DMS53 treated with DMSO at 0.1 percent for 48 hours (cell line): ENCODE measurements at regions not wholly inside any gene's neighbourhood (a gene's known extent, or its start where the extent isn't known, plus 50 kb on each side); places are given as distances from the start of the nearest gene placed in this dataset.

Experiments used
- DNase-seq: peaks from one replicate; lab custom pipeline; 2025; ENCODE audit not compliant: unreplicated experiment; lab: John Stamatoyannopoulos, UW

GRCh38 chr7:46197785-46198540 is 276.9 kb upstream of the IGFBP3 start:
- no peak for DNase-seq

DNA sequence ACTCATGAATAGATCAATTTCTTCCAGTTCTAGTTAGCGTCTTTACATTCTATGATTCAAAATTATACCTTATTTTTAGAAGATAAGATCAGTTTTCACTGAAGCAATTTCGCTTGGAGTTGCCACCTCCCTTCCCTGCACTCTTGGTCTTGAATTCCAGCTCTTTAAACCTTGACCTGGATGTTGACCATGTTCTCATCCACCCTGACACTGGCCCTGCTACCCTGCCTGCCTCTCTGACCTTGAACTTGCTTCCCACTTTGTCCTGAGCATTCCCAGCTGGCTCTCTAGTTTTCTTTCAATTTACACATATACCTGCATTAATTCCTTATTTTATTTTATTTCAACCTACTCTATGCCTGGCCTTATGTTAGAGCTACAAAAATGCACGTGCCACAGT is 274.9 kb upstream of the IGFBP3 start:
- no peak for DNase-seq

DNA sequence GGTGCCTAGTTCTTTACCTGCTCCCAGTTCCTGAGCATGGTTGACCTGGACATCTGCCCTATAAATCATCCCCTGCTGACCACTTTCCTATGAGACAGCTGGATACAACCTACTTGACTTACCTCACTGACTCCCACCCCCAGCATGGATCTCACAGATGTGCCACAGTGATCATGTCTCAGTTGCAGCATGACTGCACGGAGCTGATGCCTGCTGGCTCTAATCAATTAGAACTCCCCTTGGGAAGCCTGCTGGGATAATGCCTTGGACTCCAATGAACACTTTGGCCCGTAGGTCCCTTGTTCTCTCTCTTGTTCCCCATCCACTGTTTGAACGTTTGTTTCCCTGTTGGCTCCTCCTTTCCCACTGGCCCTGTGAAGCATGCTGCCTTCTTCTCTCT is 271.2 kb upstream of the IGFBP3 start:
- DNase-seq: no peak

GRCh38 chr7:46191776-46192175 is 270.7 kb upstream of the IGFBP3 start:
- no peak for DNase-seq

DNA sequence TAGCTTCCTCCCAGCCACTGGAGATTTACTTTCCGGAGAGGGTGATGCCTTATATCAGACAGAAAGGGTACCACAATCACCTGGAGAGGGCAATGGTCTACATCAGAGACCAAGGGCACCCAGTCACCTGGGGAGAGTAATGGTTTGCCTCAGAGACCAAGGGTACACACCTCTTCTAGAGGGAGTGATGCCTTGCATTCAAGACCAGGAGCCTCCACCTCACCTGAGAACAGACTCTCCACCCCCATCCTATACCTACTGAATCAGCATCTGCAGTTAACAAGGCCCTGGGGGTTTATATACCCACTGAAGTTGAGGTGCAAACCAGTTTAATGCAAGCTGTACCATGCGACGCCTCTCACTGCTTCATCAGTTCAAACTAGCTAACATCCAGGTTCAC is 270.2 kb upstream of the IGFBP3 start:
- no peak for DNase-seq

- no peak for DNase-seq
Measured at GRCh38 chr7:46189255-46189790, 268.3 kb upstream of the IGFBP3 start.

GRCh38 chr7:46186131-46186530 is 265.1 kb upstream of the IGFBP3 start:
- DNase-seq: no peak

DNA sequence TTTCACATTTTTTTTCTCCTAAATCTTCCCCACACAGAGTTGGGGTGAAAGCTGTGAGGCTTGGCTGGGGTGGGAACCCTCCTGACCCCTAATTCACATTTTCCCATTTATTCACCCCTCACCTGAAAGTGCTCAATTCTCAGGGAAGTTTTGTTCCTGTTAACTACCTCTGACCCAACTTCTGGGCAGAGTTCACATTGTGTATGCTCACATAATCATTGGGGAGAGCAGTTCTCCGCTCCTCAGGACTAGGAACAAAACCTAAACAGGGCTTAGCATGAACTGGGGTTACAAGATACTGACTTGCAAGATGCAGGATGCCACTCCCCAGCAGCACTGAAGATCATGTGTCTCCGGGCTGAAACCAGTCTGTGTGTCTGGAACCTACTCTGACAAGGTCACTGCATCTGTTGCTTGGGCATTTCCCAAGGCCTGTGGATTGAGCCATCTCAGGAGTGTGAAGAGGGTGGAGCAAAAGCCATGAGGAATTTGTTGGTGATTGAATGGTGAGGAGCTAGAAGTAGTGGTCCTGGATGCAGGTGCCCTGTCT is 258.1 kb upstream of the IGFBP3 start:
- no peak for DNase-seq

DNA sequence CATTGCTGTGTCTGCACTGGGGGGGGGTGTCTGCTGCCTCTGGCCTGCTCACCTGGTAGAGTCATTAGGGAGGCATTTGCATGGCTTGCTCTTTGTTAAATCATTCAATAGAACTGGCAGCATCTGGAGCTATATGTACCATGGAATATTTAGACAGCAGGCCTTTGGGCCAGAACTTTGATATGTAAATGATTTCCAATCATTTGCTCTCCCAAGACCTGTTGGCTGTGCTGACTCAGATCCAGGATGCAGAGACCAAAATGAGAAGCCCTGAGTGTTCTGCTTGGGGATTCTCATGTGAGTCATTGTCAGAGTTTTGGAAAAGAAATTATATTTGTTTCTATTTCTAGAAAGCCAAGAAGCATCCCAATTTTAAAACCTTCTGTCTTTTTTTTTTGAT is 257.6 kb upstream of the IGFBP3 start:
- DNase-seq: no peak

DNA sequence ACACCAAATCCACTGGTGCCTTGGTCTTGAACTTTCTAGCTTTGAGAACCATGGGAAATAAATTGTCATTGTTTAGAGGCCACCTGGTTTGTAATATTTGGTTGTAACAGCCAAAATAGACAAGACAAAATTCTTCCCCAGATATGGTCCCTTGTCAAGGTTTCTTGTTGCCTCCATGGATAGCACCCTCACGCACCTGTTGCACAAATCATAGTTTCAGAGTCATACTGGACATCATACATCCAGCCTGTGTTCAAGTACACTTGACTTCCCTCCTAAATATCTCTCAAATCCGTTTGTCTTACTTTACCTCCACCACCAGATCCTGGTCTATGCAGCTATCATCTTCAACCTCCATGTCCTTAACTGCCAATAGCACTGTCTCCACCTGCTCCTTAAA is 256.7 kb upstream of the IGFBP3 start:
- DNase-seq: no peak

- no peak for DNase-seq
Measured at GRCh38 chr7:46175221-46175620, 254.1 kb upstream of the IGFBP3 start.

- no peak for DNase-seq
Measured at GRCh38 chr7:46174196-46174580, 253.1 kb upstream of the IGFBP3 start.

DNA sequence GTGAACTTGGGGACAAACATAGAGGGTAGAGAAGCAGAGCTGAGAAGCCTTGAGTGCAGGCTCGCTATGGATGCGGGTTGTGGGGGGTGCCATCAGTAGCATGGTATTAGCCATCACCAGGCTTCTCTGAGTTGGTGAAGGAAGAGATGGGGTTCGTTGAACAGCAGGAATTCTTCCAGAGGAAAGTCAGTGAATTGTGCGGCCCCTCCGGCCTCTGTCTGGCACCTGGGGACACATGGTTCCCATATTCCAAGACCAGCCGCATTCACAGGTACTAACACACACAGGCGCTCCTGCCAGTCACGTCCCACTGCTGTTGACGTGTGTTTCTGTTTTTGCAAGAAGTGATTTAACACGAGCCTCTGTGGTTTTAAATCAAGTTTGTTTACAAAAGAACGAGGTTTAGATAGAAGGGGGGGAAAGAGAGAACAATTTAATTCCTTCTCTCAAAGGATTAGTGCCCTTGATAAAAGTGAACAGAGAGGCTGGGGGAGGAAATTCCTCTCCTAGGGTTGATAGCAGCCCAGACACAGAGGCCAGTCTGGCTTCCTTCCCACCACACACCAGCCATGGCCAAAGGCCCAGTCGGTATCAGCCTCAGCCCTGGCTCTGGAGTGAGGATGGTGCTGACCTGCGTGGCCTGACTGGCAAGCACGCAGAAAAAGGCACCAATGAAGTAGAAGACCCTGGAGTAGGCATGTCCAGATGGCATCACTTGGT is 252.6 kb upstream of the IGFBP3 start:
- DNase-seq: no peak

GRCh38 chr7:46170792-46171191 is 249.7 kb upstream of the IGFBP3 start:
- DNase-seq: no peak

DNA sequence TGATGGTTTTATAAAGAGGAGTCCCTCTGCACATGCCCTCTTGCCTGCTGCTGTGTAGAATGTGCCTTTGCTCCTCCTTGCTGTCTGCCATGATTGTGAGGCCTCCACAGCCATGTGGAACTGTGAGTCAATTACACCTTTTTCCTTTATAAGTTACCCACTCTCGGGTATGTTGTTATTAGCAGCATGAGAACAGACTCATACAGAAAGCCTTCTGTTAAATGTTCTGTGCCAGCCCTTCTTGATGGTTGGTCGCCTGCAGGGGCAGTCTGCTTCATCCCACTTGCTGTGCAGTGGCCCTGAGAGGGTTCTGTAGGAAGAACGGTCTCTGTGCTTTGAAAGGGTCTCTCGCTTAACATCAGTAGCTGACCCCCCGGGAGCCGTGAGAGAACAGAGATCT is 248.9 kb upstream of the IGFBP3 start:
- DNase-seq: no peak

DNA sequence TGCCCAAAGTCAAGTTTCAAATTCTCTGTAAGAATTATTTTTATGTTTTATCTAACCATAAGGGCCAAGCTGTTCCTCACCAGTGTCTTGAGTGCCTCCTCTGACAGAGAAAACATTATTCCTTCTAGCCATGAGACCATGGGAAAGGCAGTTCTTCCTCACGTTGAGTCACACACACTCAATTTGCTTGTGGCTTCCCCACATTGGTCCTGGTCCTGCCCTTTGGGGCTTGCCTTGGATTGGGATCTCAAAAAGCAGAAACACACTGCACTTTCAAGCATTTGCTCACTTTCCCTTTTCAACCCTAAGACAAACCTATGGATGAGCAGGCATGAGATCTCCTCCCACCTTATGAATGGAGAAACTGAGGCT is 248.3 kb upstream of the IGFBP3 start:
- no peak for DNase-seq

DNA sequence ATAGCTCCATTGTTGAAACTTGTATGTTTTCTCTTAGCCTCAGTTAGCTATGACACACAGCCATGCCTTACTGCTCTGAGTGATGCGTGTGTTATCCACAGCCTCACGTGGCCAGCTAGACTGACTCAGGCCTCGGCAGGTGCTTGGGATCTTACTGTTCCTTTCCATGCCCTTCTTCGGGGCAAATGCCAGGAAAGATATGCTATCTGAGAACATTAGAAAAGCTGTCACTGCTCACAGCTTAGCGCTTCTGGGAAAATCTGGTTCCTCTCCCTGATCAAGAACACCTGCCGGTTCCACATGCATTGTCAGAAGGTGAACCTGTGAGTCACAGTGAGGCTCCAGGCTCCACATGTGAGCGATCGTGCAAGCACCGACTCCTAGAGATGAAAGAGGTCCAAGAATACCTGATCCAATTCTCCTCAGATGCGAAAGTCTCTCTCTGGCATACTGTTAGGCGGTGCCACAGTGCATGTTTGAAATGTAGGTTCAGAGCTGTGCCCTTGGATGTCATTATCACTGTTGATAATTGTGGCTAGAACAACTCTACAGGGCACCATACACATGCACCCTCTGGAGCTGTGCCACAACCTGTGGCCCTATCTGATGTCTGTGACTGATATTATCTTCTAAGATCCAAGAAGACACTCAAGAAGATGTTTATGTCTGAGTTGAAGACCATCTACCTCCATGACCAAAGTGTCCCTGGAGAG is 247.8 kb upstream of the IGFBP3 start:
- no peak for DNase-seq

GRCh38 chr7:46168231-46168630 is 247.2 kb upstream of the IGFBP3 start:
- DNase-seq: no peak

GRCh38 chr7:46165276-46165675 is 244.2 kb upstream of the IGFBP3 start:
- no peak for DNase-seq

GRCh38 chr7:46164629-46165028 is 243.6 kb upstream of the IGFBP3 start:
- DNase-seq: no peak

DNA sequence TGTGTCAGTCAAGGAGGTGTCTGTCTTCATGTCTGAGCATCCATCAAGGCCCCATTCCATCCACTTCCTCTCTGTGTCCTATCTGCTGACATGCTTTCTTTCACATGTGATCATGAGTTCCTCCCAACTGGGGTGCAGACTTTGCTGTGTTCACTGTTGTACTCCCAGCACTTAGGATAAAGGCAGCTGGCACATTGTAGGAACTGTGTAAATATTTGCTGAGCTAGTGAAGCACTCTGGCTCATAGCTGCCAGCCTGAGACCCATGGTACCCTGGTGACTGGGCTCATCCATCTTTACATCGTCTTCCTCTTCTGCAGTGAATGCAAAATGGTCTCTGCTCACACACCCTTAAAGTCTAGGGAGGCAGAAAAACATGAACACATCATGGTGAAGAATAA is 242.2 kb upstream of the IGFBP3 start:
- DNase-seq: peak; percentile 70

GRCh38 chr7:46162609-46163008 is 241.5 kb upstream of the IGFBP3 start:
- DNase-seq: peak; percentile 4
